Keratinocyte (primary cell): ENCODE measurements at regions not wholly inside any gene's neighbourhood (a gene's known extent, or its start where the extent isn't known, plus 50 kb on each side); places are given as distances from the start of the nearest gene placed in this dataset.

ENCODE experiments used
- DNase-seq: peaks from one replicate; pipeline ENCODE4 v3.0.0-alpha.2; 2011; ENCODE audit warnings: low read depth, missing footprints, low spot score
- FAIRE-seq: peaks from 2 replicates; lab custom pipeline; 2011; peaks lifted over from hg19 to GRCh38; lab: Jason Lieb, UNC
- H2AFZ ChIP-seq: 2 replicates; pipeline ENCODE4 v1.6.0; 2012; ENCODE audit warnings: low read length, control low read depth, inconsistent platforms; ENCODE audit not compliant: control insufficient read depth
- H3K27ac ChIP-seq: 2 replicates; pipeline ENCODE4 v1.5.1; 2011; ENCODE audit warnings: low read length; ENCODE audit not compliant: control insufficient read depth, insufficient read depth
- H3K27me3 ChIP-seq: 3 replicates; pipeline ENCODE4 v1.6.0; 2011; ENCODE audit warnings: low read length; ENCODE audit not compliant: control insufficient read depth, insufficient read depth; ENCODE audit errors: extremely low read depth
- H3K36me3 ChIP-seq, 2 experiments: 2 replicates in 1 of 2; 3 replicates in 1 of 2; pipeline ENCODE4 v1.5.1; 2011; ENCODE audit warnings: low read length in 2 of 2, mild to moderate bottlenecking in 1 of 2; ENCODE audit not compliant: control insufficient read depth in 2 of 2, insufficient read depth in 2 of 2; ENCODE audit errors: extremely low read depth in 1 of 2
- H3K4me1 ChIP-seq: 3 replicates; pipeline ENCODE4 v1.5.1; 2011; ENCODE audit warnings: low read length; ENCODE audit not compliant: control insufficient read depth, insufficient read depth; ENCODE audit errors: extremely low read depth
- H3K4me2 ChIP-seq: 3 replicates; pipeline ENCODE4 v1.6.0; 2011; ENCODE audit warnings: low read depth, low read length; ENCODE audit not compliant: control insufficient read depth, insufficient read depth; ENCODE audit errors: extremely low read depth
- H3K4me3 ChIP-seq, 3 experiments: fragments of 200-600 bp in 1 of 3; sonication (generic) in 1 of 3; 2 replicates in 2 of 3; 3 replicates in 1 of 3; pipeline ENCODE4 v1.5.1; 2011 to 2016; ENCODE audit warnings: low read length in 3 of 3, mild to moderate bottlenecking in 3 of 3, control low read depth in 2 of 3, inconsistent platforms in 1 of 3, low read depth in 1 of 3, mixed read lengths in 1 of 3, mixed run types in 1 of 3, moderate library complexity in 1 of 3; ENCODE audit not compliant: control insufficient read depth in 2 of 3, insufficient read depth in 2 of 3; ENCODE audit errors: extremely low read depth in 1 of 3
- H3K79me2 ChIP-seq: 2 replicates; pipeline ENCODE4 v1.6.0; 2012; ENCODE audit warnings: low read length; ENCODE audit not compliant: control insufficient read depth, insufficient read depth
- H3K9ac ChIP-seq: 3 replicates; pipeline ENCODE4 v1.6.0; 2011; ENCODE audit warnings: low read length; ENCODE audit not compliant: control insufficient read depth, insufficient read depth; ENCODE audit errors: extremely low read depth
- H3K9me1 ChIP-seq: 3 replicates; pipeline ENCODE4 v1.6.0; 2011; ENCODE audit warnings: low read length; ENCODE audit not compliant: control insufficient read depth, insufficient read depth; ENCODE audit errors: extremely low read depth
- H3K9me3 ChIP-seq: 2 replicates; pipeline ENCODE4 v1.5.1; 2012; ENCODE audit warnings: low read depth, low read length; ENCODE audit not compliant: control insufficient read depth
- H4K20me1 ChIP-seq: 3 replicates; pipeline ENCODE4 v1.6.0; 2011; ENCODE audit warnings: low read length; ENCODE audit not compliant: control insufficient read depth, insufficient read depth; ENCODE audit errors: extremely low read depth
- EZH2 ChIP-seq: IDR thresholded peaks from one replicate; pipeline ENCODE4 v1.6.1; 2012; ENCODE audit warnings: inconsistent platforms, mild to moderate bottlenecking, low read length, moderate library complexity
- dilution Hi-C: fragments of 300-500 bp; cut with MboI; formaldehyde crosslinking; loops from one replicate; pipeline ENCODE4 v1.7.0; 2020; ENCODE audit warnings: low sequenced_read_pairs; ENCODE audit not compliant: extremely low pct_ligation_motif_present
- TF ChIP-seq, protein P1 (sequence below), 3 experiments: IDR thresholded peaks in 1 of 3; conservative IDR thresholded peaks in 1 of 3; optimal IDR thresholded peaks in 1 of 3; 2 replicates in 2 of 3; 3 replicates in 1 of 3; pipeline versions ENCODE3 to v1.5.1; 2011; ENCODE audit warnings: low read length in 3 of 3, mild to moderate bottlenecking in 3 of 3, moderate library complexity in 2 of 3, control low read depth in 1 of 3, inconsistent platforms in 1 of 3; ENCODE audit not compliant: insufficient read depth in 2 of 3; ENCODE audit errors: extremely low read depth in 1 of 3

DNA sequence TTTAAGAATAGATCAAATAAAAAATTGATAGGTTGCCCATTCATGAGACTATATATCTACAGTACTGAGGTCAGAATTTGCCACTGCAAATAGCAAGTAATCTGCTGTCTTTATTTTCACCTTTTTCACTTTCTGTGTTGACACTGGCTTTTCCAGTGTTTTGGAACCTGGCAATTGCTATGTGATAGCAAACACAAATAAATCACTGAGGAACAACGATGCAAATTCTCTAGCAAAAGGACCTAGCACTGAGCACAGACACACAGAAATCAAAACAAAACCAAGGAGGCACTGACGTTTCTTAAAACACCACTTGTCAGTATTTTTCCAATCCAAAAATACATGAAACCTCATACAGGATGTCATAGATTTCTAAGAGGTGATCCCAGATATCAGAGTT is 210.7 kb downstream of the DHX15 start:
- Histone ChIP-seq H3K27me3 (no peaks in the 10 kb centered on the region), H3K79me2 (no peaks in the 10 kb centered on the region), H3K4me1 (no peaks in the 10 kb centered on the region), H2AFZ (no peak overlapping the region), H3K9me1 (no peaks in the 10 kb centered on the region), H3K9ac (no peak overlapping the region), H4K20me1 (no peaks in the 10 kb centered on the region), H3K27ac (no peak overlapping the region), H3K4me2 (no peak overlapping the region), H3K9me3 (no peaks in the 10 kb centered on the region), H3K4me3 (no peak overlapping the region), H3K36me3 (no peaks in the 10 kb centered on the region)
- TF ChIP-seq, protein P1, sequence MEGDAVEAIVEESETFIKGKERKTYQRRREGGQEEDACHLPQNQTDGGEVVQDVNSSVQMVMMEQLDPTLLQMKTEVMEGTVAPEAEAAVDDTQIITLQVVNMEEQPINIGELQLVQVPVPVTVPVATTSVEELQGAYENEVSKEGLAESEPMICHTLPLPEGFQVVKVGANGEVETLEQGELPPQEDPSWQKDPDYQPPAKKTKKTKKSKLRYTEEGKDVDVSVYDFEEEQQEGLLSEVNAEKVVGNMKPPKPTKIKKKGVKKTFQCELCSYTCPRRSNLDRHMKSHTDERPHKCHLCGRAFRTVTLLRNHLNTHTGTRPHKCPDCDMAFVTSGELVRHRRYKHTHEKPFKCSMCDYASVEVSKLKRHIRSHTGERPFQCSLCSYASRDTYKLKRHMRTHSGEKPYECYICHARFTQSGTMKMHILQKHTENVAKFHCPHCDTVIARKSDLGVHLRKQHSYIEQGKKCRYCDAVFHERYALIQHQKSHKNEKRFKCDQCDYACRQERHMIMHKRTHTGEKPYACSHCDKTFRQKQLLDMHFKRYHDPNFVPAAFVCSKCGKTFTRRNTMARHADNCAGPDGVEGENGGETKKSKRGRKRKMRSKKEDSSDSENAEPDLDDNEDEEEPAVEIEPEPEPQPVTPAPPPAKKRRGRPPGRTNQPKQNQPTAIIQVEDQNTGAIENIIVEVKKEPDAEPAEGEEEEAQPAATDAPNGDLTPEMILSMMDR (optimal IDR thresholded peaks at IDR 0.05 in 1 of 3, IDR thresholded peaks at IDR 0.05 in 1 of 3, conservative IDR thresholded peaks at IDR 0.05 in 1 of 3; ENCODE audit: extremely low read depth in 1 of 3, insufficient read depth in 2 of 3, low read length in 3 of 3), result no peak
- TF ChIP-seq EZH2, result no peak
- dilution Hi-C loops, result no loop called here
- no peak for DNase-seq
- FAIRE-seq, result no peak

DNA sequence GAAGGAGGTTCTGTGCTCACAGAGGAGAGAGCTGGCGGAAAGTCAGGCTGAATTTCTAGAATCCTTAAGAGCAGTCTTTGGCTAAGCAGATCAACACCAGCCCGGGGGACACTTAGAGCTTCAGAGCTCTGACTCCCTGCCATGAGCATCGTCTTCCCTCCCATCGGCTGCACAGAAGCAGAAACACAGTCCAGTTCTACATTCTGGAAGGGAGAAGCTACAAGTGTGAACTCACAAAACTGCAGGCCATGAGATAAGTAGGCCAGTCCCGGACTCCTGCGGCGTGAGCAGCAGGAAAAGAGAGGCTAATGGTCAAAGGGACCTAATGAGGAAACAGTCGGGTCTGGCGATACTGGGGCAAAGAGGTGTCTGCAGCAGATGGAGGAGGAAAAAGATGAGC is 211.5 kb downstream of the DHX15 start:
- dilution Hi-C loops, result no loop called here
- Histone ChIP-seq H3K27ac (no peak overlapping the region), H3K27me3 (no peaks in the 10 kb centered on the region), H2AFZ (no peak overlapping the region), H3K9me3 (no peaks in the 10 kb centered on the region), H3K9ac (no peak overlapping the region), H3K79me2 (no peaks in the 10 kb centered on the region), H3K4me1 (no peaks in the 10 kb centered on the region), H3K36me3 (no peaks in the 10 kb centered on the region), H3K4me2 (no peak overlapping the region), H3K4me3 (no peak overlapping the region), H4K20me1 (no peaks in the 10 kb centered on the region), H3K9me1 (no peaks in the 10 kb centered on the region)
- TF ChIP-seq, protein P1 (optimal IDR thresholded peaks at IDR 0.05 in 1 of 3, IDR thresholded peaks at IDR 0.05 in 1 of 3, conservative IDR thresholded peaks at IDR 0.05 in 1 of 3; ENCODE audit: extremely low read depth in 1 of 3, insufficient read depth in 2 of 3, low read length in 3 of 3), result no peak
- TF ChIP-seq EZH2, result no peak
- DNase-seq (no peak), FAIRE-seq (no peak)
